IPS-18a (cell line): ENCODE measurements at regions not wholly inside any gene's neighbourhood (a gene's known extent, or its start where the extent isn't known, plus 50 kb on each side); places are given as distances from the start of the nearest gene placed in this dataset.

Experiments used
- H3K27ac ChIP-seq: one replicate; pipeline ENCODE4 v1.5.1; 2013; ENCODE audit warnings: low read length
- H3K27me3 ChIP-seq: one replicate; pipeline ENCODE4 v1.6.1; 2013; ENCODE audit warnings: mild to moderate bottlenecking, low read length; ENCODE audit not compliant: control insufficient read depth, insufficient read depth
- H3K36me3 ChIP-seq: one replicate; pipeline ENCODE4 v1.6.1; 2013; ENCODE audit warnings: low read depth, low read length; ENCODE audit not compliant: control insufficient read depth
- H3K4me1 ChIP-seq: one replicate; pipeline ENCODE4 v1.6.1; 2013; ENCODE audit warnings: low read depth, low read length; ENCODE audit not compliant: control insufficient read depth
- H3K4me3 ChIP-seq: one replicate; pipeline ENCODE4 v1.5.1; 2013; ENCODE audit warnings: low read length
- H3K9ac ChIP-seq: one replicate; pipeline ENCODE4 v1.6.1; 2013; ENCODE audit warnings: mild to moderate bottlenecking, low read length, moderate library complexity
- H3K9me3 ChIP-seq: one replicate; pipeline ENCODE4 v1.6.1; 2013; ENCODE audit warnings: low read depth, low read length; ENCODE audit not compliant: control insufficient read depth

GRCh38 chr2:120953066-120953756, 217.5 kb downstream of the GLI2 start:
- Histone ChIP-seq H3K9ac (no peak overlapping the region), H3K36me3 (no peaks in the 10 kb centered on the region), H3K9me3 (no peaks in the 10 kb centered on the region), H3K27me3 (no peaks in the 10 kb centered on the region), H3K4me3 (no peak overlapping the region), H3K27ac (no peak overlapping the region), H3K4me1 (no peaks in the 10 kb centered on the region)

DNA sequence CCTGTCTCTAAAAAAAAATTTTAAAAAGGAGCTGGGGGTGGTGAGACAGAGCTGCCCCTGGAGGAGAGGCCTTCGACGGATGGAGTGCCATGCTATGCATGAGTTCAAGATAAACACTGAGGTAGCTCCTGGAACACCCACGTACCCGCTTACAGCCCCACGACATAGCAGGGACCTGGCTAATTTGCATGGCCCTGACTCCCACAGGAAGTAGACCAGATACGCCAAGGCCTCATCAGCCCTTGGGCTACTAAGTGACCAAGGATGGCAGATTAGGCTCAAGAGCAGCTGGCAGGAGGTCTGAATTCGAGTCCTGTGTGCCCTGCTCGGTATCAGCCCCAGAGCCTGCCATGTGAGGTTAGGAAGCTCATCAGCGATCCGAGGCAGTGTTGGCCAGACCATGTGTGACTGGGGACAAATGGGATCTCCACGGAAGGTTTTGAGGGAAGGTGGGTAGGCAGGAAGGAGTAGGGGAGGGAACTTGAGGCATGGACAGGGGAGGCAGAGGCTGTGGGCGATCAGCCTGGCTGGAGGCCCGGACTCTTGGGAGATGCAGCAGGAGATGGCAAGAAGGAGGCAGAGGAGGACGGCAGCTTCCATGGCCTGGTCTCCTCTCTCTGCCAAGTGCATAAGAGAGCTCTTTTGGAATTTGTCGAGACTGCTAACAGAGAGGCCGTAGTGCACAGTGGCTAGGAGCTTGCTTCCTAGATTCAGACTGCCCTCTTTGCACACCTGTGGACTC, 218.3 kb downstream of the GLI2 start:
- H3K36me3 ChIP-seq, result no peaks in the 10 kb centered on the region

DNA sequence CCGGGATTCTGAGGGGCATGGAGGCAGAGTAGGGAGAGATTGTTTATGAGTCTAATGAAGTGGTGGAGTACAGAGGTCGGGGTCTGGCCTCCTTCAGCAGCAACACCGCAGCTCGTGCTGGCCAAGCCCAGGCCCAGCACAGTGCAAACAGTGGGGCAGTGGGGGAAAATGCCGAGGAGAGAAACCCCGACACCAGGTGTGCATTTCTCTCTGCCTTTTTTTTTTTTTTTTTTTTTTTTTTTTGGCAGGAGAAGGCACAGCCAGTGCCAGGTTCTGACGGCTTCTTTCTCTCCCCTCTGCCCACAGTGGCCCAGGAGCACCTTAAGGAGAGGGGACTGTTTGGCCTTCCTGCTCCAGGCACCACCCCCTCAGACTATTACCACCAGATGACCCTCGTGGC, 219.3 kb downstream of the GLI2 start:
- no peaks in the 10 kb centered on the region for H3K36me3 ChIP-seq
- H3K27me3 ChIP-seq, result no peaks in the 10 kb centered on the region
- H3K27ac ChIP-seq, result no peak overlapping the region

More for the DNA sequence above, 218.3 kb downstream of the GLI2 start:
- no peak overlapping the region for H3K27ac ChIP-seq
- no peak overlapping the region for H3K4me3 ChIP-seq
- H3K9ac ChIP-seq, result no peak overlapping the region
- no peaks in the 10 kb centered on the region for H3K4me1 ChIP-seq
- no peaks in the 10 kb centered on the region for H3K9me3 ChIP-seq
- no peaks in the 10 kb centered on the region for H3K27me3 ChIP-seq

GRCh38 chr2:120955427-120955826, 219.8 kb downstream of the GLI2 start:
- no peak overlapping the region for H3K27ac ChIP-seq

More for the DNA sequence above, 219.3 kb downstream of the GLI2 start:
- H3K4me3 ChIP-seq, result no peak overlapping the region
- H3K4me1 ChIP-seq, result no peaks in the 10 kb centered on the region
- H3K9ac ChIP-seq, result no peak overlapping the region
- H3K9me3 ChIP-seq, result no peaks in the 10 kb centered on the region

DNA sequence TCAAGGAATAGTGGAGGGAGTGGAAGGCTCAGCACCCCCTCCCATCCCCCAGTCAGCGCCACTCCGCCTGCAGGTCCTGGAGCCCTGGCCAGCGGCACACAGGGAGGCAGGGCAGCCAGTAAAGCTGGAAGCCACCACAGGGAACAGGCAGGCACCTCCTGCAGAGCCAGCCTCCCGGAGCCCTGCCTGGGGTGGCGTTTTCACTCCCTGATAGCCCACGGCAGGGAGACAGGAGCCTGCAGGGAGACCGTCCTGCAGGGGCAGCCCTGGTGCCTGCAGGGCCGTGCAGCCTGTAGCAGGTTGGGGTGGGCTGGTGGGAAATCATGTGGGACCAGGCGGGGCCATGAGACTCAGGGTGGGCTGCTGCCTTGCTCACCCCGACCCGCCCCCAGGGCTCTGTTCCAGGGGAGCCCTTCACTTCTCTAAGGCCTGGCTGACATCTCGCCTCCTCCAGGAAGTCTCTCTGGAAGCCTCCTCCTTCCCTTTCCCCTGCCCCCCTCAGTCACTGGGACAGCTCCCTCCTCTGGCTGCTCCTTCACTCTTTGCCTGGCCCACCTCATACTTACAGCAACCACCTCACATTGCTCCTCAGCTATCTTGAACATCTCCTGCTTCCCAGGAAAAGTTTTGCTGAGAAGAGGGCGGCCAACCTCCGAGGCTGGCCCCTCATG, 221.0 kb downstream of the GLI2 start:
- no peak overlapping the region for H3K9ac ChIP-seq
- no peaks in the 10 kb centered on the region for H3K36me3 ChIP-seq
- no peak overlapping the region for H3K27ac ChIP-seq
- H3K27me3 ChIP-seq, result no peaks in the 10 kb centered on the region
- no peaks in the 10 kb centered on the region for H3K4me1 ChIP-seq
- no peak overlapping the region for H3K4me3 ChIP-seq
- H3K9me3 ChIP-seq, result no peaks in the 10 kb centered on the region

More at GRCh38 chr2:120955427-120955826, 219.8 kb downstream of the GLI2 start:
- H3K9ac ChIP-seq, result no peak overlapping the region
- H3K27me3 ChIP-seq, result no peaks in the 10 kb centered on the region
- H3K9me3 ChIP-seq, result no peaks in the 10 kb centered on the region
- H3K36me3 ChIP-seq, result no peaks in the 10 kb centered on the region
- no peak overlapping the region for H3K4me3 ChIP-seq
- H3K4me1 ChIP-seq, result no peaks in the 10 kb centered on the region

DNA sequence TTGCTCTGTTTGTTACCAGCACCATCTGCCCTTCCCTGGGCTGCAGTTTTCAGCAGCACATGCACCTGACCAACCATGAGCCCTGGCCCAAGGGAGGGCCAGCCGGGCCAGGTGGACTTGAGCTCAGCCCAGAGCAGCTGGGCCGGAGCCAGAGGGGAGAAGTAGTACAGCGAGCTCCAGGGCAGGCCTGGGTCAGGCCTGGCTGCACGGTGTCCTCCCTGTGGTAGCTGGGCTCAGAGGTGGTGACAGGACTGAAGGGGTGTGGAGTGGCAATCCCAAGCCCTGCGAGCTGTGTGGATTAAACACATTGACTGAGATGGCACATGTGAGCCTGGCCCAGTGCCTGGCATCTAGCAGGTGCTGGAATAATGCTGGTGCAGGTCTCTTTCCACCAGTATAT, 222.2 kb downstream of the GLI2 start:
- H3K9me3 ChIP-seq, result no peaks in the 10 kb centered on the region
- H3K4me3 ChIP-seq, result no peak overlapping the region
- H3K9ac ChIP-seq, result no peak overlapping the region
- H3K27me3 ChIP-seq, result no peaks in the 10 kb centered on the region
- no peaks in the 10 kb centered on the region for H3K4me1 ChIP-seq
- H3K36me3 ChIP-seq, result no peaks in the 10 kb centered on the region
- no peak overlapping the region for H3K27ac ChIP-seq

GRCh38 chr2:120958623-120959366, 223.1 kb downstream of the GLI2 start:
- H3K4me3 ChIP-seq, result no peak overlapping the region
- H3K4me1 ChIP-seq, result no peaks in the 10 kb centered on the region
- H3K27me3 ChIP-seq, result no peaks in the 10 kb centered on the region
- H3K27ac ChIP-seq, result no peak overlapping the region
- no peaks in the 10 kb centered on the region for H3K9me3 ChIP-seq
- no peaks in the 10 kb centered on the region for H3K36me3 ChIP-seq
- H3K9ac ChIP-seq, result no peak overlapping the region

GRCh38 chr2:120959426-120959825, 223.8 kb downstream of the GLI2 start:
- Histone ChIP-seq H3K27me3 (no peaks in the 10 kb centered on the region), H3K4me1 (no peaks in the 10 kb centered on the region), H3K9ac (no peak overlapping the region), H3K27ac (no peak overlapping the region), H3K36me3 (no peaks in the 10 kb centered on the region), H3K9me3 (no peaks in the 10 kb centered on the region), H3K4me3 (no peak overlapping the region)

DNA sequence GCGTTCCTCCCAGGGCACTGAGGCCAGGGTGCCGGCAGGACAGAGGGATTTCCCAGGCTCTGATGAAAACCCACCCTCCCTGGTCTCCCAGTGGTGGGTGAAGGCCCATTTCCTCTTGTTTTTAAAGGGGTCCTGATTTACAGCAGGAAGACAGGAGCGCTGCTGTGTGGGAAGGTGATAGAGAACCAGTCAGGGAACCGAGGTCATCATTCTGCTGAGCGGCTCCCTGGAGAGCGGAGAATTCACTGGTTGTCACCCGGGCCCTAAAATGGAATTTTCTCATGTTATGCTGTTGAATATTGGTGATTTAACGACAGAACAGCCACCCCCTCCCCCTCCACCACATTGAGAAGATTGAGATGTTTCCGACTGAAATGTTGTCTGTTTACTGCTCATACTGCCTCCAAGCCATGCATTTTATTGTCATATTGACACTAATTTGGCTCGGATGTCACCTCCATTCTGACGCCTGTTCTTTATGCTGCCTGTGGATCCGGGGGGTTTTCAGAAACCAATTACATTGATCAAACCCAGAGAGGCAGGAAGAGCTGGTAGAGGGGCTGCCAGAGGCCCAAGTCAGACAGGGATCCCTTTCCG, 225.2 kb downstream of the GLI2 start:
- no peaks in the 10 kb centered on the region for H3K4me1 ChIP-seq

DNA sequence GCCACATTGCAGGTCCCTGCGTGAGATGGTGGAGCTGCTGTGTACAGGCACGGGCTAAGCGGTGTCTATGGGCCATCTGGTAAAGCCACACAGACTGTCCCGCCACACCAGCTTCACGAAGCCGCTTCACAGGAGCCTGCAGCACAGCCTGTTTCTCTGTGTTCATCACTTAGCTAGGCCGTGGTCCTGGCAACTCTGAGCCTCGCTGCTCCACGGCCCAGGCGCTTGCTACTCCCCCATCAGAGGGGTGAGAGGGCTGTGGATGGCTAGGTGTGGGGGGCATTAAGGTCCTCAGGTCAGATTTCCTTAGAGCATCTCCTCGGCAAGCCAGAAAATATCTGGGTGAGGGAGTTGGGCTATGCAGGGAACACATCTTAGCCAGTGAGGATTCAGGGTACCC, 225.7 kb downstream of the GLI2 start:
- H3K4me3 ChIP-seq, result no peak overlapping the region
- no peaks in the 10 kb centered on the region for H3K9me3 ChIP-seq
- H3K4me1 ChIP-seq, result no peaks in the 10 kb centered on the region
- H3K36me3 ChIP-seq, result no peaks in the 10 kb centered on the region
- no peak overlapping the region for H3K27ac ChIP-seq
- H3K9ac ChIP-seq, result no peak overlapping the region
- no peaks in the 10 kb centered on the region for H3K27me3 ChIP-seq

More for the DNA sequence above, 225.2 kb downstream of the GLI2 start:
- Histone ChIP-seq H3K27ac (no peak overlapping the region), H3K9ac (no peak overlapping the region), H3K36me3 (no peaks in the 10 kb centered on the region), H3K4me3 (no peak overlapping the region), H3K9me3 (no peaks in the 10 kb centered on the region), H3K27me3 (no peaks in the 10 kb centered on the region)
